IPS-NIHi7 (cell line): ENCODE measurements at regions not wholly inside any gene's neighbourhood (a gene's known extent, or its start where the extent isn't known, plus 50 kb on each side); places are given as distances from the start of the nearest gene placed in this dataset.

ENCODE experiments used
- DNase-seq: peaks from one replicate; pipeline ENCODE4 v3.0.0; 2012; ENCODE audit warnings: mixed read lengths; ENCODE audit errors: extremely low spot score

DNA sequence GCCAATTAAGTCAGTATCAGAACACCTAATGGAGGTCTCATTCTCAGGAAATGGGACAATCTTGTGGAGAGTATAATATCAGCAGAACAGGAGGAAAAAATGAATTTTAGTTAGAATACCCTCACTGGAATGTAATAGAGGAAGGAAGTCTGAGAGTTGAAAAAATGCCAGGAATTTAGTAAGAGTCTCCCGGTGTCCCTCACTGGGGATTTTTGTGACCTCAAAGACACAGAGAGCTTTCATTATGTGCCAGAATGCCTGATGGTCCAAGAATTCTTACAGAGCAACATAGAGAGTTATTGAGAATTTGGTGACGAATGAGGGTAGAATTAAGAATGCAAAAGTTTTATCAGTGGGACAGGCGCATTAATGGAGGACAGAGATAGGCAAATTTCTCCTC lies 443.5 kb upstream of the B3GALT2 start:
- no peak for DNase-seq

DNA sequence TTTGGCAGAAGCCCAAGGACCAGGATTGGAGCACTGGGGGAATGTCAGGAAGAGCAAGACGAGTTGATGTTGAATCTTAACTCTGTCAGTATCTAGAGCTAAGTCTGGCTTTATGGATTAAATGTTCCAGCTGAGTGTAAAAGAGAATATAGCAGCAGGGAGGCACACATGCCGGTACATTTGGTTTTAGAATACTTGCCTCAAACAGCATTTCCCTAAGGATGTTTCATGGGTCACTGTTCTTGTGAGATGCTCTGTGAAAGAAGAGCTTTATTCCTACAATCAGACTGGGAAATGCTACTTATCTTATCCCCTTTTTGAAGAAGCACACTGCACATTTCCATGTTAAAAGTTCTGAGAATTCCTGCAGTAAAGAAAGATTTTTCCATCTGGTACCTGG lies 440.3 kb upstream of the B3GALT2 start:
- no peak for DNase-seq

DNA sequence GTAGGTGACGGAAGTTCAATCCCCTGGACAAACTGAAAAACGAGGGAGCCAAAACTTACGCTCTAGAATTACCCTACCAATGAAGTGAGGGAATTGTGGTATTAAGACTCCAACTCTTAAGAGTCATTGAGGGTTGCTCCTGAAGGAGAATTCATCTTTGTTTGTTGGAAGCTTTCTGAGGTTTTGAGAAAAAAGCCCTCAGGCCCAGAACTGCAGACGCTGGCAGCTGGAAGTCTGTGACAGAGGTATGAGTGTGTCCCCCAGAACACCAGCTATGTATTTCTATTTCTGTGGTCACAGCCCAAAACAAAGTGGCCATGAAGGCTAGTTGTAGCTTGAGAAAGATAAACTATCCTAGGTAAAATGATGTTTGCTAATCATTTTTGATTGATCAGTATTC lies 438.8 kb upstream of the B3GALT2 start:
- no peak for DNase-seq

DNA sequence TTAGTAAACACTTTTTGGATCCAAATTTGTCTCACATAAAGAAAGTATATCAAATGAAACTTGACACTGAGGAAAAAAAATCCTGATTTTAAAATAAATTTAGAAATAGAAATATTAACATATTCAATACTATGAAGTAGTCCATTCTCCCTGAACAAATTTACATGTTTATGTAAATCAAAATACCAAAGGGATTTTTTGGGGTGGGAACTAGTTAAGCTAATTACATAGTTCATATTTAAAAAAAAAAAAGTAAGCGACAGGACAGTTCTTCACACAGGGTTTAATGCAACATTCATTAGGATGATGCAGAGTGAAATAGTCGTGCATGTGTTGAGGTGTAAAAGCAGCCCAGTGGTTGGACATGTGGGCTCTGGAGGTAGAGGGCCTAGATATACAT lies 433.5 kb upstream of the B3GALT2 start:
- DNase-seq, result no peak

DNA sequence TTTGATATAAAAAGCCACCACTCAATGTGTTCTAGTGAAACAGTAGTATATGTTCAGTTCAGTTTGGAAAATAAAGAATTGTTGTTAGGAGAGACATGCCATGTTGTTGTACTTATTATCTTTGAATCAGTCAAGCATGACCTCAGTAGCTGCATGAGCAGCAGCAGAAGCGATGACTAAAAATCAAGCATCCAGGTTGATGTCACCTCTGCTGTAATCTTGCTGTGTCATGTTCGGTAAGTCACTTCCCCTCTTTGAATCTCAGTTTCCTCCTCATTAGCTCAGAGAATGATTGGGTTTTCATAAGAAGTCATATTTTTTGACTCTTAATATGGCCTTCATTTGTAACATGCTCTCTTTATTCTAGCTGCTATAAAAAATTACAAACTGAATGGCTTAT lies 428.4 kb upstream of the B3GALT2 start:
- DNase-seq, result no peak

DNA sequence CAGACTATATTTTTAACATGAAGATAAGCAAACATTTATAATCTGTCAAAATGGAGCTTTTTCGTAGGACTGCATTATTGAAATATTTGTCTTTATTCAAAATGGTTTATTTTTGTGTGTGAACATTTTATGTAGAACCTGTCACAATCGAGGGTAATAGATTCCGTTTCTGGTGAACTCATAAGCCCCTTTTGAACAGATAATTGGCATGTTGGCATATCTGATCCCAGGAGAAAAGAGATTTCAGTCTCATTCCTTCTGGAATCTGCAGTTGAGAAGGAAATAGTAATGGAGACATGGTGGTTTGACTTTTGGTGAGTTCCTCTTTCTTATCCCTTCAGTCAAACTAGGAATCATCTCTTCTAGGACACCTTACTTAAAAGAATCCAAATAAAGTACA lies 427.9 kb upstream of the B3GALT2 start:
- no peak for DNase-seq

DNA sequence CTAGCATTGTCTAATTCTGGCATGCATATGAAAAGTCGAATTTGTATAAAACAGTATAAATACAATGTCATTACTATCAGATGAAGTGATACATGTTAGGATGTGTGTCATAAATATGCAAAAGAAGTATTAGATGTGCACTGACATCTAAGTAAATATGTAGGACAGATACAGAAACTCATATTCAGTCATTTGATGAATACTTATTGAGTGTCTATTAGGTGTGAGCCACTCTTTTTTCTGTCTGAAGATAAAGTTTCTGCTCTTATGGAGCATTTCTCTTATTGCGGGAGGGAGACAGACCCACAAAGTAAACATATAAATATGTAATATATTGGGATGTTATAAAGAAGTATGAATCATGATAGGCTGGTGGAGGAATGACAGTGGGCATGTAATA lies 426.6 kb upstream of the B3GALT2 start:
- no peak for DNase-seq

- no peak for DNase-seq
Measured at GRCh38 chr1:193609592-193609991, 423.2 kb upstream of the B3GALT2 start.

GRCh38 chr1:193607787-193608186 lies 421.4 kb upstream of the B3GALT2 start:
- no peak for DNase-seq

GRCh38 chr1:193606035-193606434 lies 419.6 kb upstream of the B3GALT2 start:
- no peak for DNase-seq

DNA sequence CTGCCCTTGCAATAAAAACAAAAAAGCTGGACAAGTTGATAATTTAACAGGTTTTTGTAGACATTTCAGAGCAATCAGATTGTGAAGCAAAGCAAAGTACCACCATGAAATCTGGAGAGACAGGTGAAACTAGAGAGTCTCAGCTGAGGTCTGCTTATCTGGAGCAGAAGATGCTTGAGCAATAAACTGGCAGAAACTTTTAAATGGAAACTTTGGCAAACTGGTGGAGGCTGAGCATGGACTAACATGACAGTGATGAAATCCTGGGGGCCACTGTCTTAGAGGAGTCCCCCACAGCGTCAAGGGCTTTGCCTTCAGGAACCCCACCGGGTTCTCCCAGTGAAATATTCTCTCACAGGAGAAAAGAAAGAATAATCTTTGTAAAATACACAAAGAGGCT lies 416.3 kb upstream of the B3GALT2 start:
- no peak for DNase-seq

- no peak for DNase-seq
Measured at GRCh38 chr1:193593147-193593885, 406.9 kb upstream of the B3GALT2 start.

- DNase-seq, result no peak
Measured at GRCh38 chr1:193592317-193592716, 405.9 kb upstream of the B3GALT2 start.

DNA sequence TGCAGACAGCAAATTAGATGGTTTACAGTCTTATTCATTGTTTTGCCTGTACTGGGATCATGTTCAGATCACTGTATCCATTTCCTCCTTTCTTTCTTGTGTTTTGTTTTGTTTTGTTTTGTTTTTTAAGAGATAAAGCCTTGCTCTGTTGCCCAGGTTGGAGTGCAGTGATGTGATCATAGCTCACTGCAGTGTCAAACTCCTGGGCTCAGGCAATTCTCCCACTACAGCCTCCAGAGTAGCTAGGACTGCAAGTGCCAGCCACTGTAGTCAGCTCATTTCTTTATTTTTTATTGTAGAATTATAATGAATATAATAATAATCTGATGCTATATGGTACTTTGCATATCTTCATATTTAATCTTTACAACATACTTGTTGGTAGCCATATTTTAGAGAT lies 403.7 kb upstream of the B3GALT2 start:
- no peak for DNase-seq

DNA sequence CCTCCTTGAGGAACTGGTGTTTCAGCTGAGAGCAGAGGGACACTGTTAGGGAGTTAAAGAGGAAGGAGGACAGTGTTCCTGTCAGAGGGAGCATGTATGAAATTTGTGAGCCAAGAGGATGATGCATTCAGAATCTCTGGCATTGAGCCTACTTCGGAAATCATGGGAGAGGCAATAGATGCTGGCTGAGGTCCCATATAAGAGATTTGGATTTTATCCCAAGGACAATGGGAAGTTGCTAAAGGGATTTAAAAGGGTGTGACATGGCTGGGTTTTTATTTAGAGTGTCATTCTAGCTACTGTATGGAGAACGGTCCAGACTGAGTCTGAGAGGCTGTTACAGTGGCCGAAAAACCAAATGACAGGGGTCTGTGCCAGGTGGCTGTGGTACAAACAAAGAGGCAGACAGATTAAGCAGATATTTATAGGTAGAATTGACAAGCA lies 403.2 kb upstream of the B3GALT2 start:
- no peak for DNase-seq

DNA sequence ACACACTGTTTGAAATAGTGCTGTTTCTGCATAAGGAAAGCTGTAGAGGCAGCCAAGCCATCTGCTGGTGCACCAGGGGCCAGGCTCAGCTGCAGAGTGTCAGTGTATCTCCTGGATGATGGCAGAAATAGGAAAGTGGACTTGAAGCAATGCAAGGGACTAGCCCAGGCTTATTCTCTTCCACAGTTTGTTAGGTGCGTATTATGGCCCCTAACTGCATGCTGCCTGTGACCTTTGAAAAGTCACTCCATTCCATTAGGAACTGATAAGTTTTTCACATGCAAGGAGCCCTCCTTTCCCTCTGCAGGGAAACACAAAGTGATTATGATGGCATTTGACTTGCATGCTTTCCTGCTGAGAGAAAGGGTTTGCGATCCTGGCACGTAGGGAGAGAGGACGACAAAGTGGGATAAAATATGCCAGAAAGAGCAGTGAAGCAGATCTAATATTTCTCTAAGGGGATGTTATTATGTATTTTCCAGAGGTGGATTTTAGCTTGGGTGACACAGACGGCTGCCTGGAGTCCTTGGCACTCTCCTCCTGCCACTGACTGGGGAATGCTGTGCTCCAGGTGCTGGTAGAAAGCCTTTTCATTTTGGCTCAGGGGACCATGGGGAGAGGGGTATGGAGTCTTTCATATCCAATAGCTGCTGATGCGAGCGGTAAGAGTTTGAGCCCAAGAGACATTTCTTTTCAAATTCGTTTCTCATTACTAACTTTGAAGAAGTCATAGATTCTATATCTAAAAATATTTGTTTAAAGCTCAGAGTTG lies 402.1 kb upstream of the B3GALT2 start:
- DNase-seq, result peak; percentile 28

DNA sequence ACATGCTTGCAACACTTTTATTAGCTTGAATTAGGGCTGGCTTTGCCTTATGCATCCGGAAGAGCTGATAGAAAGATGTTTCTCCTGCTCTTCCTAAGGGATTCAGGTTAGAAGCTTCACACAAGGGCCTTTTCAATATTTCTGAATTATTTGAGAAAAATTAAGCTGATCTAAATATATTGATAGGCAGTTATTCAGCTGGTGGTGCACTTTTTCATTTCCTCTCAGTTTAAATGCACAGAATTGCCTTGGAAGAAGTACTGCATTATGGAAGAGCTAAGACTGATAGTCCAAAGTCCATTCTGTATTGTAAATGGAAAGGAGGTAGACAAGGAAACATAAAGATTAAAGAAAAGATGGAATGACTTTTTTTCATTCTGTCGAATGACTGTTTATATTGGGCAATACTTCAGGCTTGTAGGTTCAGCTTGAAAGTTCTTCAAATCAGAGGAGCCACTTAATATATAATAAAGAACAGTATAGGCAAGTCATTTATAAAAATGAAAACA lies 398.4 kb upstream of the B3GALT2 start:
- no peak for DNase-seq

DNA sequence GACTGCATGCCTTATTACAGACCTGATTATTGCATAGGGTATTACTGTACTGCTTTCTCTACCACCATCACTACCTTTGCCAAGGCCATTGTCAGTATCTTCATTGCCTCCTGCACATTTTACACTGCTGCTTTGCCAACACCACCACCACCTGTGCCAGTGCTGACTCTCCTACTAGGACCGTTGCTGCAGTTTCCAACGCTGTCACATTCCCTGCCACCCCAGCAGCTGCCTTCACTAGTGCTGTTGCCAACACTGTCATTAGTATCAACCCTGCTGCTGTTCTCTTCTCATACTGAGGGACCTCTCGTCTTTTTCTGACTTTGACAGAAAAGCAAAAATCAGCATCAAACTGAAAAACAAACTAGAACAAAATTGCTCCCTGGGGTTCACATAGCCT lies 394.9 kb upstream of the B3GALT2 start:
- DNase-seq, result no peak

GRCh38 chr1:193580419-193580818 lies 394.0 kb upstream of the B3GALT2 start:
- no peak for DNase-seq

DNA sequence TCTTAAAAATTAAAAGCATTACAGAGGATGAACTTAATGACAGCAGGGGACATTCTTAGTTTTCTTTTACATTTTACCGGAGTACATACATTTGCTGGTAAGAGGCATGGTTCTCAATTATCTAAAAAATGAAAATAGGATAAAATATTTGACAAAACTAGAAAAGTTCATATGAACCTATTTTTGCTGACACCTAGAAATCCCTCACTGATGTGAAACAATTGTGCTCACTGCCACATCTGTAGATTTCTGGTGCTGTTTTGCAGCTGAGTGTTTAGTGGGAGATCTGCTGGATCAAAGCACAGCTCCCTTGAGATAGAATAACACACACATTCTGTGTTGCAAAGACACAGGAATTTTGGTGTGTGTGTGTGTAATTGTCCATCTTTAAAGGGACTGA lies 392.9 kb upstream of the B3GALT2 start:
- no peak for DNase-seq

- no peak for DNase-seq
Measured at GRCh38 chr1:193574913-193575312, 388.5 kb upstream of the B3GALT2 start.

- DNase-seq, result no peak
Measured at GRCh38 chr1:193569983-193570269, 383.5 kb upstream of the B3GALT2 start.
